LNCaP clone FGC (cell line): ENCODE measurements at regions not wholly inside any gene's neighbourhood (a gene's known extent, or its start where the extent isn't known, plus 50 kb on each side); places are given as distances from the start of the nearest gene placed in this dataset.

Experiments used
- DNase-seq: peaks from one replicate; pipeline ENCODE4 v3.0.0-alpha.2; 2011; ENCODE audit warnings: low read depth
- H3K4me3 ChIP-seq: 2 replicates; pipeline ENCODE4 v1.5.1; 2011; ENCODE audit warnings: mild to moderate bottlenecking, low read depth, low read length, control low read depth
- TF ChIP-seq, protein P1 (sequence below): IDR thresholded peaks from 2 replicates; pipeline ENCODE4 v1.5.1; 2012; ENCODE audit warnings: mild to moderate bottlenecking; ENCODE audit not compliant: control insufficient read depth, insufficient read depth; ENCODE audit errors: extremely low read depth

DNA sequence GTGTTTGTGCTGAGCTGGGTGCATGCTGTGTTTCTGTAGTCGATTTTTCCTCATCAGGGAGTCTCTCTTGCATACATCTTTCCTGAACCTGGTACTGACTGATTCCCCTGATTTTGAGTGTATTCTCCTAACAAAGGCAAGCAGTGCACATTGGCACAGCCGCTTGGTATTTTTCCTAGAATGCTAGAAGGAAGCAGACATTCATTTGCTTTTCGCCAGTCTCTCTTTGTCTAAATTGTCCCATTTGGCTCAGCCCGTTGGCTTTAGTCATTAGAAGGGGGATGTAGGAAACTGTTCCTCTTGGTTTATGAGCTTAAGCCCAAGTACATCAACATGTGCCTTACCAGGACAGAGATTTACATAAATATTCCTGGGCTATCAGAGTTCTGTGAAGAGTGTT lies 266.1 kb upstream of the TMTC4 start:
- no peak overlapping the region for H3K4me3 ChIP-seq
- TF ChIP-seq, protein P1, sequence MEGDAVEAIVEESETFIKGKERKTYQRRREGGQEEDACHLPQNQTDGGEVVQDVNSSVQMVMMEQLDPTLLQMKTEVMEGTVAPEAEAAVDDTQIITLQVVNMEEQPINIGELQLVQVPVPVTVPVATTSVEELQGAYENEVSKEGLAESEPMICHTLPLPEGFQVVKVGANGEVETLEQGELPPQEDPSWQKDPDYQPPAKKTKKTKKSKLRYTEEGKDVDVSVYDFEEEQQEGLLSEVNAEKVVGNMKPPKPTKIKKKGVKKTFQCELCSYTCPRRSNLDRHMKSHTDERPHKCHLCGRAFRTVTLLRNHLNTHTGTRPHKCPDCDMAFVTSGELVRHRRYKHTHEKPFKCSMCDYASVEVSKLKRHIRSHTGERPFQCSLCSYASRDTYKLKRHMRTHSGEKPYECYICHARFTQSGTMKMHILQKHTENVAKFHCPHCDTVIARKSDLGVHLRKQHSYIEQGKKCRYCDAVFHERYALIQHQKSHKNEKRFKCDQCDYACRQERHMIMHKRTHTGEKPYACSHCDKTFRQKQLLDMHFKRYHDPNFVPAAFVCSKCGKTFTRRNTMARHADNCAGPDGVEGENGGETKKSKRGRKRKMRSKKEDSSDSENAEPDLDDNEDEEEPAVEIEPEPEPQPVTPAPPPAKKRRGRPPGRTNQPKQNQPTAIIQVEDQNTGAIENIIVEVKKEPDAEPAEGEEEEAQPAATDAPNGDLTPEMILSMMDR: no peak
- no peak for DNase-seq

DNA sequence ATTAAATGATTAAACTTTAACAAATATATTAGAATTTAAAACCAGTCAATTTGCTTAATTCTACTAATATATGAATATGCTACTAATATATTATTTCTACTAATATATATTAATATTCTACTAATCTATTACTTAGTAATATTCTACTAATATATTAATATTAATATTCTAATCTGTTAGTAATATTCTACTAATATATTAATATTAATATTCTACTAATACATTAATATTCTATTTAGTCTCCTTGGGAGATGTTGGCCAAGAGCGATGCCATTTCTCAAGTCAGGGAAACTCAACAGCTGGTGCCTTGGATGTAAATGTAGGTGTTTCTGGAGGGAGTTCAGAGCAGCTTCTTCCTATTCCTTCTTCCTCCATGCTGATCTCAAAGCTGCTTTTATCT lies 259.2 kb upstream of the TMTC4 start:
- no peak overlapping the region for H3K4me3 ChIP-seq
- TF ChIP-seq, protein P1: no peak
- no peak for DNase-seq

DNA sequence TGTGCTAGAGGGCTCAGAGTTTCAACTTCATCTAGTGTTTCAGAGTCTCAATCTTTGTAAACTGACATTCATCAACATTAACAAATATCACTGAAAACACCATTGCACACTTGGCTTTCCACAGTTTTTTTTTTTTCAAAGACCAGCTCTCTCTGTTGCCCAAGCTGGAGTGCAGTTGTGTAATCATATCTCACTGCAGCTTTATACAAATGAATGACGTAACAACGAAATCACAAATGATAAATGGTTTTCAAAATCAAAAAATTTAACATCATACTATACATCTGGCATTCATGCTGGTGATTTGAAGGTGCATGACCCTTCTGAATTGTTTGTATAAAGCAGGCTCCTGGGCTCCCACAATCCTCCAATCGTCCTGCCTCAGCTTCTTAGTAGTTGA lies 248.0 kb upstream of the TMTC4 start:
- no peak for DNase-seq
- H3K4me3 ChIP-seq: no peak overlapping the region
- TF ChIP-seq, protein P1: no peak

DNA sequence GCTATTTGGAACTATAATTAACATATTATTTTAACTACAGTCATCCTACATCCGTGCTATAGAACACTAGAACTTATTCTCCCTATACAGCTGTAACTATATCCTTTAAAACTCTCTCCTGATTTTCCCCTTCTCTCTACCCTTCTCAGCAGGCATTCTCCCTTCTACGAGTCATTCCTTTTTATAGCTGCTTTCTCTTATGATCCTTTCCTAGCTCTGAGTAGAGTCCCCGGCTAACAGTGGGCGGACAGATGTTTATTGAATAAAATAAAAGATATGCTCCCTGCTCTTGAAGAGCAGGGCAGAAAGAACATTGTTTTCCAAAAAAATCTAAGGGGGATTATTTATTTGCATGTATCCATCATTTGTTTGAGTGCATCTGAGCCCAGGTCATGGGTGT lies 246.5 kb upstream of the TMTC4 start:
- no peak overlapping the region for H3K4me3 ChIP-seq
- no peak for DNase-seq
- TF ChIP-seq, protein P1: no peak

DNA sequence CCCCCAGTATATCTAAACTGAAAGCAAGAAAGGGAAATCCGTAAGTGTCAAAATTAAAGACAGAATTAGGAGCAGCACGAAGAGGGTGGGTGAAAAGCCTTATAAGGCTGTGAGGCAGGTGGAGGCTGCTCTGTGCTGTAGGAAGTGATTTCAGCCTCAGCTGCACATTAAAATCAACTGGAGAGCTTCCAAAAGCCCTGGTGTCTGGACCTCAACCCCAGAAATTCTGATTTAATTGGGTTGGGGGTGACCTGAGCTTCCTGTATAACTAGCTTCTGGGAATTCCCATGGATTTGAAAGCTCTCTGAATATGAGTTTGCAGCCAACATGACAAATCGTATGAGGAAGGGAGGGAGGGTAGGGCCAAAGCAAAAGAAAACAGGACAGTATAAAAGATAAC lies 242.4 kb upstream of the TMTC4 start:
- TF ChIP-seq, protein P1: no peak

DNA sequence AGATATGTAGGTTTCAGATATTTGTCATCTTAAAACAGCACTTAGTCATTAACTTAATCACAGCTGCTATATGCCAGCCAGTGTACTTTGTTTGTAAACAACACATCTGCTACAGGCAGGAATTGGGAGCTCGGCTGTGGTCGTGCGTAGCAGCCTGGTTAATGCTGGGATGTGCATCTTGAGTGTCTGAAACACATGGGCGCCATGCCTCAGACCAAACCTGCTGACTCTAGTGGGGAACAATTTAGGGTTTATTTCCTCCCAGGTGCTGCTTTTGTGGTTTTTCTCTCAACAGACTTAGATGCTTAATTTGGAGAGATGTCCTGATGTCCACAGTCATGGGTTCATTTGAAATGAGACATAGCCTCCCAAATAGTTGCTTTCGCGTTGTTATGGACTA lies 238.5 kb upstream of the TMTC4 start:
- DNase-seq: no peak

More for the DNA sequence above, 242.4 kb upstream of the TMTC4 start:
- DNase-seq: no peak
- no peak overlapping the region for H3K4me3 ChIP-seq

More for the DNA sequence above, 238.5 kb upstream of the TMTC4 start:
- no peak overlapping the region for H3K4me3 ChIP-seq
- TF ChIP-seq, protein P1: no peak
